PC-9 (cell line): ENCODE measurements at regions not wholly inside any gene's neighbourhood (a gene's known extent, or its start where the extent isn't known, plus 50 kb on each side); places are given as distances from the start of the nearest gene placed in this dataset.
"Not testable (repeated sequence)": the region's sequence is repeated elsewhere in the genome, so short reads cannot be mapped to it uniquely, and the experiment has no call there.

ENCODE experiments used
- BruUV-seq: library from RNA; stranded (reverse); fragments of 400-500 nt; replicated peaks from 2 replicates; lab custom pipeline; 2021; lab: Mats Ljungman, UMichigan
- CTCF ChIA-PET: fragments of 300-600 bp; sonication (Branson Sonifier 250); formaldehyde crosslinking; loops from one replicate; lab custom pipeline; 2022; ENCODE audit warnings: antibody characterized with exemption; lab: Charles Lee
- POLR2A ChIA-PET: fragments of 300-600 bp; sonication (Branson Sonifier 250); formaldehyde crosslinking; loops from one replicate; lab custom pipeline; 2022; ENCODE audit warnings: antibody characterized with exemption; ENCODE audit not compliant: unreplicated experiment; lab: Charles Lee
- DNase-seq, 2 experiments: peaks; one replicate each; pipeline versions ENCODE4 v3.0.0 to v3.0.0-alpha.2; 2015 to 2022; ENCODE audit warnings: mixed read lengths in 1 of 2
- H2AFZ ChIP-seq: fragments of 200-600 bp; sonication (generic); 2 replicates; pipeline ENCODE4 v1.8.1; 2017; ENCODE audit warnings: antibody characterized with exemption
- H3F3A ChIP-seq: fragments of 200-600 bp; sonication (generic); 2 replicates; pipeline ENCODE4 v1.8.1; 2017; ENCODE audit warnings: antibody characterized with exemption, mild to moderate bottlenecking, low read depth; ENCODE audit not compliant: insufficient read depth
- H3K27ac ChIP-seq: fragments of 200-600 bp; sonication (generic); 2 replicates; pipeline ENCODE4 v1.6.1; 2016; ENCODE audit warnings: mixed run types
- H3K27me3 ChIP-seq: fragments of 200-600 bp; sonication (generic); 2 replicates; pipeline ENCODE4 v1.6.1; 2016; ENCODE audit warnings: low read depth, mixed run types; ENCODE audit not compliant: insufficient read depth
- H3K36me3 ChIP-seq: fragments of 200-600 bp; sonication (generic); 2 replicates; pipeline ENCODE4 v1.6.1; 2016; ENCODE audit warnings: low read depth, mixed run types
- H3K4me1 ChIP-seq: fragments of 200-600 bp; sonication (generic); replicated peaks from 2 replicates; pipeline ENCODE4 v1.6.1; 2016; ENCODE audit warnings: mixed run types; ENCODE audit not compliant: insufficient read depth
- H3K4me2 ChIP-seq: fragments of 200-600 bp; sonication (generic); 2 replicates; pipeline ENCODE4 v1.6.1; 2017; ENCODE audit warnings: mixed run types
- H3K4me3 ChIP-seq: fragments of 200-600 bp; sonication (generic); 2 replicates; pipeline ENCODE4 v1.6.1; 2016; ENCODE audit warnings: mixed run types
- H3K79me2 ChIP-seq: fragments of 200-600 bp; sonication (generic); 2 replicates; pipeline ENCODE4 v1.6.1; 2017; ENCODE audit warnings: low read depth, mixed run types
- H3K9me2 ChIP-seq: fragments of 200-600 bp; sonication (generic); 2 replicates; pipeline ENCODE4 v1.8.1; 2017; ENCODE audit warnings: mild to moderate bottlenecking; ENCODE audit not compliant: insufficient read depth
- H3K9me3 ChIP-seq: fragments of 200-600 bp; sonication (generic); 2 replicates; pipeline ENCODE4 v1.8.1; 2016; ENCODE audit warnings: low read depth; ENCODE audit not compliant: insufficient read depth
- H4K20me1 ChIP-seq: fragments of 200-600 bp; sonication (generic); 2 replicates; pipeline ENCODE4 v1.8.1; 2017; ENCODE audit not compliant: insufficient read depth
- CTCF ChIP-seq: fragments of 200-600 bp; sonication (generic); conservative IDR thresholded peaks from 2 replicates; pipeline ENCODE4 v1.6.1; 2017; ENCODE audit warnings: mixed run types, antibody characterized with exemption, mild to moderate bottlenecking, moderate library complexity
- EZH2 ChIP-seq: fragments of 200-600 bp; sonication (generic); IDR thresholded peaks from 2 replicates; pipeline ENCODE4 v1.8.0; 2017; ENCODE audit warnings: antibody characterized with exemption, low read depth
- intact Hi-C: fragments of 100-400 bp; cut with micrococcal nuclease; formaldehyde crosslinking; loops from one replicate; pipeline ENCODE4 v1.10.0; 2022; ENCODE audit not compliant: unreplicated experiment

- no peaks in the 10 kb centered on the region for H4K20me1 ChIP-seq
- no peak overlapping the region for H3K27ac ChIP-seq
- BruUV-seq, result no TSS peak
- H3K9me2 ChIP-seq, result no peaks in the 10 kb centered on the region
- H3K27me3 ChIP-seq, result no peaks in the 10 kb centered on the region
- no peaks in the 10 kb centered on the region for H3K9me3 ChIP-seq
- no peaks in the 10 kb centered on the region for H3K36me3 ChIP-seq
- H3K4me1 ChIP-seq, result no peaks in the 10 kb centered on the region
- ChIA-PET CTCF (no interaction called here), POLR2A (no interaction called here)
- H3F3A ChIP-seq, result no peaks in the 10 kb centered on the region
- DNase-seq, result no peak
- no peaks in the 10 kb centered on the region for H3K79me2 ChIP-seq
- H2AFZ ChIP-seq, result no peak overlapping the region
- TF ChIP-seq CTCF (no peak), EZH2 (no peak)
- no peak overlapping the region for H3K4me3 ChIP-seq
- H3K4me2 ChIP-seq, result no peak overlapping the region
- intact Hi-C loops, result no loop called here
Measured at GRCh38 chr18:37844209-37844970, 278.8 kb upstream of the CELF4 start.

GRCh38 chr18:37838083-37838482, 272.5 kb upstream of the CELF4 start:
- Histone ChIP-seq H3K4me3 (no peak overlapping the region), H3K27ac (no peak overlapping the region), H3K9me3 (no peaks in the 10 kb centered on the region), H3K36me3 (no peaks in the 10 kb centered on the region), H3F3A (no peaks in the 10 kb centered on the region), H3K27me3 (no peaks in the 10 kb centered on the region), H4K20me1 (no peaks in the 10 kb centered on the region), H2AFZ (no peak overlapping the region), H3K79me2 (no peaks in the 10 kb centered on the region), H3K9me2 (no peaks in the 10 kb centered on the region), H3K4me2 (no peak overlapping the region), H3K4me1 (no peaks in the 10 kb centered on the region)
- no peak for DNase-seq
- intact Hi-C loops, result no loop called here
- CTCF ChIA-PET, result no interaction called here
- no peak for TF ChIP-seq EZH2
- TF ChIP-seq CTCF, result no peak
- BruUV-seq, result no TSS peak
- POLR2A ChIA-PET, result no interaction called here

GRCh38 chr18:37836071-37836970, 270.7 kb upstream of the CELF4 start:
- no TSS peak for BruUV-seq
- intact Hi-C loops, result no loop called here
- no peaks in the 10 kb centered on the region for H3F3A ChIP-seq
- no peak overlapping the region for H3K4me3 ChIP-seq
- H3K79me2 ChIP-seq, result no peaks in the 10 kb centered on the region
- CTCF ChIA-PET, result no interaction called here
- POLR2A ChIA-PET, result no interaction called here
- H3K36me3 ChIP-seq, result no peaks in the 10 kb centered on the region
- H4K20me1 ChIP-seq, result no peaks in the 10 kb centered on the region
- no peaks in the 10 kb centered on the region for H3K4me1 ChIP-seq
- no peak overlapping the region for H2AFZ ChIP-seq
- H3K27ac ChIP-seq, result no peak overlapping the region
- H3K9me2 ChIP-seq, result no peaks in the 10 kb centered on the region
- DNase-seq, result no peak
- no peaks in the 10 kb centered on the region for H3K27me3 ChIP-seq
- H3K4me2 ChIP-seq, result no peak overlapping the region
- H3K9me3 ChIP-seq, result no peaks in the 10 kb centered on the region
- TF ChIP-seq CTCF (no peak), EZH2 (no peak)

GRCh38 chr18:37832010-37832695, 266.6 kb upstream of the CELF4 start:
- H3K27me3 ChIP-seq, H2AFZ ChIP-seq, H3K9me2 ChIP-seq, H3K27ac ChIP-seq, CTCF ChIA-PET, H3K4me2 ChIP-seq, intact Hi-C loops, H3K4me3 ChIP-seq, H4K20me1 ChIP-seq, H3K79me2 ChIP-seq, H3K9me3 ChIP-seq, H3K36me3 ChIP-seq, BruUV-seq, H3K4me1 ChIP-seq, POLR2A ChIA-PET, DNase-seq, H3F3A ChIP-seq: not testable (repeated sequence)
